Type B pancreatic cell (in vitro differentiated cells): ENCODE measurements at regions not wholly inside any gene's neighbourhood (a gene's known extent, or its start where the extent isn't known, plus 50 kb on each side); places are given as distances from the start of the nearest gene placed in this dataset.

Source experiments
- DNase-seq: peaks from one replicate; pipeline ENCODE4 v3.0.0; 2021; ENCODE audit warnings: mixed read lengths; ENCODE audit not compliant: unreplicated experiment; ENCODE audit errors: extremely low spot score
- H3K27ac Mint-ChIP-seq: 2 replicates; pipeline ENCODE4 v1.8.0; 2021; ENCODE audit warnings: mild to moderate bottlenecking, mixed read lengths
- H3K27me3 Mint-ChIP-seq: 2 replicates; pipeline ENCODE4 v1.8.0; 2021; ENCODE audit warnings: mixed read lengths
- H3K36me3 Mint-ChIP-seq: 2 replicates; pipeline ENCODE4 v1.8.0; 2021; ENCODE audit warnings: mixed read lengths
- H3K4me1 Mint-ChIP-seq: one replicate; pipeline ENCODE4 v1.8.0; 2021; ENCODE audit warnings: mixed read lengths; ENCODE audit not compliant: unreplicated experiment
- H3K4me3 Mint-ChIP-seq: 2 replicates; pipeline ENCODE4 v1.8.0; 2021; ENCODE audit warnings: mild to moderate bottlenecking, mixed read lengths
- H3K9me3 Mint-ChIP-seq: 2 replicates; pipeline ENCODE4 v1.8.0; 2021; ENCODE audit warnings: mixed read lengths
- TF ChIP-seq, protein P1 (sequence below): fragments of 200-600 bp; sonication (generic); conservative IDR thresholded peaks from 2 replicates; pipeline ENCODE4 v1.5.0; 2021; ENCODE audit warnings: antibody characterized with exemption, mild to moderate bottlenecking

- TF ChIP-seq, protein P1, sequence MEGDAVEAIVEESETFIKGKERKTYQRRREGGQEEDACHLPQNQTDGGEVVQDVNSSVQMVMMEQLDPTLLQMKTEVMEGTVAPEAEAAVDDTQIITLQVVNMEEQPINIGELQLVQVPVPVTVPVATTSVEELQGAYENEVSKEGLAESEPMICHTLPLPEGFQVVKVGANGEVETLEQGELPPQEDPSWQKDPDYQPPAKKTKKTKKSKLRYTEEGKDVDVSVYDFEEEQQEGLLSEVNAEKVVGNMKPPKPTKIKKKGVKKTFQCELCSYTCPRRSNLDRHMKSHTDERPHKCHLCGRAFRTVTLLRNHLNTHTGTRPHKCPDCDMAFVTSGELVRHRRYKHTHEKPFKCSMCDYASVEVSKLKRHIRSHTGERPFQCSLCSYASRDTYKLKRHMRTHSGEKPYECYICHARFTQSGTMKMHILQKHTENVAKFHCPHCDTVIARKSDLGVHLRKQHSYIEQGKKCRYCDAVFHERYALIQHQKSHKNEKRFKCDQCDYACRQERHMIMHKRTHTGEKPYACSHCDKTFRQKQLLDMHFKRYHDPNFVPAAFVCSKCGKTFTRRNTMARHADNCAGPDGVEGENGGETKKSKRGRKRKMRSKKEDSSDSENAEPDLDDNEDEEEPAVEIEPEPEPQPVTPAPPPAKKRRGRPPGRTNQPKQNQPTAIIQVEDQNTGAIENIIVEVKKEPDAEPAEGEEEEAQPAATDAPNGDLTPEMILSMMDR = no peak
- no peaks in the 10 kb centered on the region for H3K4me1 Mint-ChIP-seq
- no peaks in the 10 kb centered on the region for H3K36me3 Mint-ChIP-seq
- no peak overlapping the region for H3K27ac Mint-ChIP-seq
- no peaks in the 10 kb centered on the region for H3K27me3 Mint-ChIP-seq
- no peak overlapping the region for H3K4me3 Mint-ChIP-seq
- DNase-seq = no peak
- H3K9me3 Mint-ChIP-seq = peaks cover 3% of the 10 kb centered on the region
Observed at GRCh38 chr18:41602034-41602433, 353.0 kb upstream of the PIK3C3 start.

DNA sequence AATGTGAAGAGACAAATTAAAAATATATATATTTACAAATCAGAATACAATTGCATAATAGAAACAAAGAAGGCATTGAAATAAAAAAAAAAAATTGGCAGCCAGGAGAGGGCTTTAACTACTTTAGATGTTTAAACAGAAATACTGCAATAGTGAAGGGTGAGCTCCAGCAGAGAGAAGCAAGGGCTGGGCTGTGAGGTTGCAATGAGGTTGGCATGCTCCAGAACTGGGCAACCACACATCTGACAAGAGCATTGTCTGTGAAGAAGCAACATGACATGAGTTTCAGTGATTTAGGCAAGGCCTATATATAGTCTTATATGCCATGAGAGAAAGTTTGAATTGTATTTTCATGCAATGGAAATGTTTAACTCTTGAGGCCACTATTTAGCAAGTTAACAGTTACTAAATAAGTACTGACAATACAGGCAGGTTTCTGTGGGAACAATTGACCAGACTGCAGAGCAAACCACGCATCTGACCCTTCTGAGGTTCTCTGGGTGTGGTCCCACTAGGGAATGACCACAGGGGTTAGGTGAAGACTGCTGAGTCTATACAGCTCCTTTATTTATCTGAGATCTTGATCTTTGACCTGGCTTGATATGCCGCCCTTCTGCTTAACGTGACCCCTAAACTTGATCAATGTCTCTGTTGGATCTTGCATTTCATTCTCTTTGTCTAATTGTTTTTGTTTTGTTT, 354.2 kb upstream of the PIK3C3 start:
- no peak for DNase-seq
- TF ChIP-seq, protein P1 = no peak
- Mint-ChIP-seq H3K36me3 (no peaks in the 10 kb centered on the region), H3K4me3 (no peak overlapping the region), H3K27me3 (no peaks in the 10 kb centered on the region), H3K27ac (no peak overlapping the region), H3K9me3 (no peaks in the 10 kb centered on the region), H3K4me1 (no peaks in the 10 kb centered on the region)

- Mint-ChIP-seq H3K27me3 (no peaks in the 10 kb centered on the region), H3K36me3 (no peaks in the 10 kb centered on the region), H3K4me3 (no peak overlapping the region), H3K9me3 (no peaks in the 10 kb centered on the region), H3K4me1 (no peaks in the 10 kb centered on the region), H3K27ac (no peak overlapping the region)
- TF ChIP-seq, protein P1 = no peak
- DNase-seq = no peak
Observed at GRCh38 chr18:41599466-41599865, 355.6 kb upstream of the PIK3C3 start.

GRCh38 chr18:41594582-41594981, 360.5 kb upstream of the PIK3C3 start:
- no peak overlapping the region for H3K4me3 Mint-ChIP-seq
- H3K27ac Mint-ChIP-seq = no peak overlapping the region
- no peaks in the 10 kb centered on the region for H3K36me3 Mint-ChIP-seq
- no peak for DNase-seq
- no peaks in the 10 kb centered on the region for H3K9me3 Mint-ChIP-seq
- TF ChIP-seq, protein P1 = no peak
- no peaks in the 10 kb centered on the region for H3K27me3 Mint-ChIP-seq
- peaks cover under 1% of the 10 kb centered on the region for H3K4me1 Mint-ChIP-seq

DNA sequence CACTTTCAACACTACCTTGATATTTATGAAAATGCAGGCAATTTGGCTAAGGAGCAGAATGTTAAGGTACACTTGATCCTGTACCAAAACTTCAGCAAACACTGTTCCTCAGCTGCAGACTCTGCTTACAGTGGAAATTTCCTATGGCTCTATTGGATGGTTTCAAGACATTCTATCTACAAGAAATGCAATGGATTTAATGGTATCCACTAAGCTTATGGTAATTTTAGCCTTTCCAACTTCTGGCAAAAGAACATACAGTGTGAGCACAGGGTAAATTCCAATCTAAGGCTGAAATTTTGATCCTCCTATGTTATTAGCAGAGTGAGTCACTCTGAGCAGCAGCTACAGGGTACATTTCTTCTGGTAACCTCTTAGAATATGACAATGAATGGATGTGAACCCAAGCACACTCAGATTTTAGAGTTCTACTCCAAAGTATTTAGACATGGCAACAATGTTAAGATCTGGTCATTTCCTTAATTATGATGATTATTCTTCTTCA, 361.8 kb upstream of the PIK3C3 start:
- Mint-ChIP-seq H3K4me1 (peaks cover 9% of the 10 kb centered on the region), H3K9me3 (no peaks in the 10 kb centered on the region), H3K36me3 (no peaks in the 10 kb centered on the region), H3K27me3 (no peaks in the 10 kb centered on the region), H3K4me3 (no peak overlapping the region), H3K27ac (no peak overlapping the region)
- TF ChIP-seq, protein P1 = no peak
- DNase-seq = no peak
